NB4 (cell line): ENCODE measurements at regions not wholly inside any gene's neighbourhood (a gene's known extent, or its start where the extent isn't known, plus 50 kb on each side); places are given as distances from the start of the nearest gene placed in this dataset.

Source experiments
- DNase-seq: peaks from one replicate; pipeline ENCODE4 v3.0.0; 2010; ENCODE audit warnings: low read depth
- H3K4me3 ChIP-seq: one replicate; pipeline ENCODE4 v1.5.1; 2011; ENCODE audit warnings: mild to moderate bottlenecking, low read depth, low read length, moderate library complexity
- MYC ChIP-seq: IDR thresholded peaks from 2 replicates; pipeline ENCODE4 v1.6.1; 2011; ENCODE audit warnings: low read depth, low read length
- POLR2A ChIP-seq: IDR thresholded peaks from 2 replicates; pipeline ENCODE4 v1.6.1; 2011; ENCODE audit warnings: mild to moderate bottlenecking; ENCODE audit not compliant: insufficient read length; ENCODE audit errors: extremely low read depth
- TF ChIP-seq, protein P1 (sequence below): IDR thresholded peaks from 2 replicates; pipeline ENCODE4 v1.6.1; 2011; ENCODE audit warnings: low read depth, low read length
- TF ChIP-seq, protein P2 (sequence below): IDR thresholded peaks from one replicate; pipeline ENCODE4 v1.5.1; 2012; ENCODE audit warnings: low read depth, low read length

DNA sequence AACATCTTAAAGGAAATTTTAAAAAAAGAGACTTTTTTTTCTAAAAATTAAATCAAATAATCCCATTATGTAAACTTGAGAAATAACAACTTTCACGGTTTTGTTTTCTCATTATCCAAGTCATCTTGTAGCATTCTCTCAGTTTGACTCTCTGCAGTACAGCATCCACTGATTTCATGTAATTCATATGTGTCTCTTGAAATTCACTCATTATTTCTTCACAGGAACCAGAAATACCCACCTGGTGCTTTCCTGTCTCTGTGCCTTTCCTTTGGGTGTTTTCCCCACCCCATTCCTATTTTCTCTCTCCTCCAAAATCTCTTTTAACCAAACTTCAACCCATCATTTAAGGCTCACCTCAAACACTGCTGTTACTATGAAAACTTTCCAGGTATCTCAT lies 116.1 kb upstream of the STK17B start:
- DNase-seq = no peak
- no peak overlapping the region for H3K4me3 ChIP-seq
- TF ChIP-seq MYC = no peak
- TF ChIP-seq, protein P1, sequence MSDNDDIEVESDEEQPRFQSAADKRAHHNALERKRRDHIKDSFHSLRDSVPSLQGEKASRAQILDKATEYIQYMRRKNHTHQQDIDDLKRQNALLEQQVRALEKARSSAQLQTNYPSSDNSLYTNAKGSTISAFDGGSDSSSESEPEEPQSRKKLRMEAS = no peak
- TF ChIP-seq POLR2A = no peak
- TF ChIP-seq, protein P2, sequence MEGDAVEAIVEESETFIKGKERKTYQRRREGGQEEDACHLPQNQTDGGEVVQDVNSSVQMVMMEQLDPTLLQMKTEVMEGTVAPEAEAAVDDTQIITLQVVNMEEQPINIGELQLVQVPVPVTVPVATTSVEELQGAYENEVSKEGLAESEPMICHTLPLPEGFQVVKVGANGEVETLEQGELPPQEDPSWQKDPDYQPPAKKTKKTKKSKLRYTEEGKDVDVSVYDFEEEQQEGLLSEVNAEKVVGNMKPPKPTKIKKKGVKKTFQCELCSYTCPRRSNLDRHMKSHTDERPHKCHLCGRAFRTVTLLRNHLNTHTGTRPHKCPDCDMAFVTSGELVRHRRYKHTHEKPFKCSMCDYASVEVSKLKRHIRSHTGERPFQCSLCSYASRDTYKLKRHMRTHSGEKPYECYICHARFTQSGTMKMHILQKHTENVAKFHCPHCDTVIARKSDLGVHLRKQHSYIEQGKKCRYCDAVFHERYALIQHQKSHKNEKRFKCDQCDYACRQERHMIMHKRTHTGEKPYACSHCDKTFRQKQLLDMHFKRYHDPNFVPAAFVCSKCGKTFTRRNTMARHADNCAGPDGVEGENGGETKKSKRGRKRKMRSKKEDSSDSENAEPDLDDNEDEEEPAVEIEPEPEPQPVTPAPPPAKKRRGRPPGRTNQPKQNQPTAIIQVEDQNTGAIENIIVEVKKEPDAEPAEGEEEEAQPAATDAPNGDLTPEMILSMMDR = no peak

DNA sequence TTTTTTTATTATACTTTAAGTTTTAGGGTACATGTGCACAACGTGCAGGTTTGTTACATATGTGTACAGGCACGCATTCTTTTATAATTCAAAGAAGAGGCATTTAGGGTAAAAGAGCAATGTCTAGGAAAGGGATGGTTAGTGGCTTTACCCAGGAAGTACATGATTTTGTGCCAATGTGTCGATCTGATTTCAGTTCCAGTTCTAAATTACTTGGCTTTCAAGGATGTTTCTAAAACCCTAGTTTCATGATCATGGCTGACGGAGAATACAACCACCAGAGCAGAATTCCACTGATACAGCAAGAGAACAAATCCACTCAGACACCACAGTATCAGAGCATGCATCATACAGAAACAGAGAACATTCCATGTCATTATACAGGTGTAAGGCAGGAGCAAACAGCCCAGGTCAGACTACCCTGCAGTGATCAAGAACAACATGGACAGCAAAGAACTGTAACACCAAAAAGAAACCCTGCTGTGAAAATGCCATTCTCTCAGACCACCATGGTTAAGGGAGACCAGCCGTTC lies 116.7 kb upstream of the STK17B start:
- H3K4me3 ChIP-seq = no peak overlapping the region
- TF ChIP-seq MYC (no peak), POLR2A (no peak)
- TF ChIP-seq, protein P1 = no peak
- TF ChIP-seq, protein P2 = no peak
- DNase-seq = no peak

DNA sequence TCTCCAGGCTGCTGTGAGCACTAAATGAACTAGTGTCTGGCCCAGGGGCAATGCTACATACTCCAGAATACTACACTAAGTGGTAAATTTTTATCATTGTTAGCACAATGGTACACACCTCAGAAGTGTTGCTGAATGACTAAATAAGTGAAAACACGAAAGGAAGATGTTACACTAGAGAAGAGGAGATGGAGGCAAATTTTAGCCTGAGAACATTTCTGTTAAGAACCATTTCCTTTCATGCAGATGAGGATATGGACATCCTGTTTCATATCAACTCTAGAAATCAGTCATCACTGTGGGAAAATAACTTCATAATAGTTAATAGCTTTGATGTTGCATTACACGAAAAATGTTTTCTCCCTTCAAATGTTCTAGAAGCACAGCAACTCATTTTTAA lies 117.6 kb upstream of the STK17B start:
- no peak for TF ChIP-seq MYC
- TF ChIP-seq, protein P2 = no peak
- TF ChIP-seq POLR2A = no peak
- DNase-seq = no peak
- no peak overlapping the region for H3K4me3 ChIP-seq

DNA sequence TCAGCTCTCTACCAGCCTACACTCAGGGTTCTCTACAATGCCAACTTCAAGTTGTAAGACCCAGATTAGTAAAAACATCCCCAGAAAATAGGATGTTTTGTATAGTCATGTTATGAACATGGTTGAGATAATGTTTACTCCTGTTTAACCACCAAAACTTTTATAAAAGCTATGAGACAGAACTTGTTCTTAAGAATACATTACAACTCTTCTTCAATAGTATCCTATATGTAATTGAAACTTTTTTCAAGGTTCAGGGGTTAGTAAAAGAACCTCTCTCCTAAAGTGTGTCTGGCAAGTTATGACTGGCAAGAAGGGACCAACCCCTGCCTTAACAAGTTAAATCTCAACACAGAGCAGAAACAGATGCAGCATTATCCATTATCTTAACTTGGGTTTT lies 118.8 kb upstream of the STK17B start:
- DNase-seq = no peak
- no peak for TF ChIP-seq MYC
- TF ChIP-seq, protein P2 = no peak
- H3K4me3 ChIP-seq = no peak overlapping the region

DNA sequence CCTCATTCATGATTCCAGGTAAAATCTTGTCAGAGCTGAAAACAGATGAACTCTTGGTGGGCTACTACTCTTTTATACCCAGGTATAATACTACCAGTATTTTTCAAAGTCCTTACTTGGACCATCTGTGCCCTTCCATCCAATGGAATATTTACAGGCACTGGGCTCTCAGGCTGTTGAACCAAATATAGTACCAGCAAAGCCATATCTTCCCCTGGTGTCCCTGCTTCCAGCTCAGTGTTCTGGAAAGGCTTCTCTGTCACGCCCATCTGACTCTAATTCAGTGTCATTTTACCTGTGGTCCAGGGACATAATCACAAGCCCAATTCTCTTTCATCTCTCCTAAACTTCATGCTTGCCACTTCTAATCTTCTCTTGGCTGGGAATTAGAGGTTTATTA lies 119.2 kb upstream of the STK17B start:
- H3K4me3 ChIP-seq = no peak overlapping the region
- TF ChIP-seq, protein P2 = no peak
- TF ChIP-seq MYC = no peak
- TF ChIP-seq, protein P1 = no peak
- TF ChIP-seq POLR2A = no peak
- DNase-seq = no peak

DNA sequence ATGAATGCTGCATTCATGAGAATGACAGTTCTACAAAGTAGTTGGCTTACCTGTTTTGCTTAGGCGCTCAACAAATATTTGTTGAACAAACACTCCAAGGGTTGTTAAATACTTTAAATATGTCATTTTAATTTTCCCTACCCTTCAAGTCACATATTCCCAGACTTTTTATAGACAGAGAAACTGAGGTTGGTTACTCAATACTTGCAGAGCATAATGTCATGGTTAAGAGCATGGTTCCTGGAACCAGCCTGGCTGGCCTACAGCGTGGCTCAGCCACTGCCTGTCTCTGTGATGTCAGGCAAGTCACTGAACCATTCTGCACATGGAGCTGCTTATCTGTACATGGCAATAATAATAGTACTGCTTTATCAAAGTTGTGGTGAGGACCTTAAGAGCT lies 120.0 kb upstream of the STK17B start:
- H3K4me3 ChIP-seq = no peak overlapping the region
- TF ChIP-seq, protein P2 = no peak
- no peak for TF ChIP-seq MYC
- TF ChIP-seq POLR2A = no peak
- no peak for DNase-seq
